HepG2 (cell line): ENCODE measurements at regions not wholly inside any gene's neighbourhood (a gene's known extent, or its start where the extent isn't known, plus 50 kb on each side); places are given as distances from the start of the nearest gene placed in this dataset.

Source experiments
- ATAC-seq: fragments of 200-7000 bp; cut with Tn5 transposase; 3 replicates; pipeline ENCODE4 v1.9.1; 2020; ENCODE audit warnings: mild to moderate bottlenecking, moderate library complexity
- BruUV-seq: library from RNA; stranded (reverse); fragments of 400-500 nt; replicated peaks from 2 replicates; lab custom pipeline; 2021; lab: Mats Ljungman, UMichigan
- CTCF ChIA-PET: fragments of 300-600 bp; formaldehyde crosslinking; extraction: SDS; loops from one replicate; lab custom pipeline; 2021; ENCODE audit warnings: low total read pairs, inconsistent platforms, low intra/inter-chr PET ratio; lab: Yijun Ruan, JAX
- POLR2A ChIA-PET: fragments of 350-600 bp; sonication (Branson Sonifier 250); formaldehyde crosslinking; loops from one replicate; lab custom pipeline; 2020; ENCODE audit warnings: antibody characterized with exemption, inconsistent platforms; lab: Yijun Ruan, JAX
- DNase-seq: peaks from one replicate; pipeline ENCODE4 v3.0.0-alpha.2; 2015; ENCODE audit warnings: low spot score
- FAIRE-seq: peaks from 3 replicates; lab custom pipeline; 2011; peaks lifted over from hg19 to GRCh38; lab: Jason Lieb, UNC
- H2AFZ ChIP-seq: one replicate; pipeline ENCODE4 v1.6.1; 2011; ENCODE audit warnings: low read length, inconsistent platforms
- H3K27ac ChIP-seq: fragments of 300-600 bp; 3 replicates; pipeline ENCODE4 v1.8.0; 2011; ENCODE audit warnings: mixed run types, mild to moderate bottlenecking, mixed read lengths, low read length, inconsistent platforms; ENCODE audit not compliant: insufficient read depth; ENCODE audit errors: extremely low read length
- H3K27me3 ChIP-seq, 2 experiments: fragments of 200-600 bp in 1 of 2; 2 replicates in 1 of 2; 3 replicates in 1 of 2; pipeline versions ENCODE4 v1.6.0 to v1.8.0; 2011; ENCODE audit warnings: low read length in 2 of 2, mild to moderate bottlenecking in 2 of 2, moderate library complexity in 2 of 2, inconsistent platforms in 1 of 2; ENCODE audit not compliant: insufficient read depth in 2 of 2, control insufficient read depth in 1 of 2
- H3K36me3 ChIP-seq, 2 experiments: fragments of 200-600 bp in 1 of 2; replicated peaks in 1 of 2; 2 replicates in 1 of 2; 3 replicates in 1 of 2; pipeline versions ENCODE4 v1.5.1 to v1.8.0; 2011; ENCODE audit warnings: low read length in 2 of 2, inconsistent platforms in 1 of 2; ENCODE audit not compliant: insufficient read depth in 2 of 2, control insufficient read depth in 1 of 2
- H3K4me1 ChIP-seq: 2 replicates; pipeline ENCODE4 v1.5.1; 2012; ENCODE audit warnings: low read length, inconsistent platforms; ENCODE audit not compliant: insufficient read depth
- H3K4me2 ChIP-seq: 2 replicates; pipeline ENCODE4 v1.6.0; 2011; ENCODE audit warnings: low read depth, low read length, inconsistent platforms
- H3K4me3 ChIP-seq, 3 experiments: fragments of 200-600 bp in 1 of 3; sonication (generic), shearing (Covaris generic) in 1 of 3; replicated peaks in 1 of 3; 2 replicates each; pipeline ENCODE4 v1.5.1; 2011 to 2016; ENCODE audit warnings: low read length in 3 of 3, inconsistent platforms in 2 of 3, low read depth in 2 of 3, mild to moderate bottlenecking in 2 of 3, control low read depth in 1 of 3, mixed read lengths in 1 of 3; ENCODE audit not compliant: insufficient read depth in 1 of 3
- H3K79me2 ChIP-seq: one replicate; pipeline ENCODE4 v1.6.1; 2011; ENCODE audit warnings: low read length, inconsistent platforms; ENCODE audit not compliant: insufficient read depth
- H3K9ac ChIP-seq: 2 replicates; pipeline ENCODE4 v1.6.0; 2011; ENCODE audit warnings: mild to moderate bottlenecking, low read depth, low read length, inconsistent platforms; ENCODE audit not compliant: insufficient read depth
- H3K9me3 ChIP-seq: 2 replicates; pipeline ENCODE4 v1.5.1; 2012; ENCODE audit warnings: mild to moderate bottlenecking, low read length
- H4K20me1 ChIP-seq: 2 replicates; pipeline ENCODE4 v1.6.0; 2011; ENCODE audit warnings: inconsistent platforms, mild to moderate bottlenecking, low read length, moderate library complexity; ENCODE audit not compliant: insufficient read depth
- ELK4 ChIP-seq: sonication (generic); formaldehyde crosslinking; IDR thresholded peaks from 2 replicates; pipeline ENCODE4 v1.9.0; 2021; ENCODE audit warnings: missing genetic modification reagents, borderline replicate concordance
- HINFP ChIP-seq: sonication (generic); formaldehyde crosslinking; IDR thresholded peaks from 2 replicates; pipeline ENCODE4 v1.4.0; 2020; ENCODE audit warnings: low read depth, mild to moderate bottlenecking, missing genetic modification reagents
- HMGA1 ChIP-seq: sonication (generic); formaldehyde crosslinking; conservative IDR thresholded peaks from 2 replicates; pipeline ENCODE4 v1.4.0; 2020; ENCODE audit warnings: missing genetic modification reagents
- KAT2B ChIP-seq: fragments of 150-350 bp; IDR thresholded peaks from 2 replicates; pipeline ENCODE4 v1.6.1; 2014; ENCODE audit warnings: low read depth, low read length, borderline replicate concordance
- KDM2A ChIP-seq: sonication (generic); formaldehyde crosslinking; IDR thresholded peaks from 2 replicates; pipeline ENCODE4 v1.4.0; 2020; ENCODE audit warnings: low read depth, missing genetic modification reagents, borderline replicate concordance
- MNT ChIP-seq: fragments of 450-650 bp; IDR thresholded peaks from 2 replicates; pipeline ENCODE4 v1.6.1; 2016
- NFKBIZ ChIP-seq: IDR thresholded peaks from 2 replicates; pipeline ENCODE4 v1.6.1; 2018; ENCODE audit warnings: missing genetic modification reagents, missing compliant biosample characterization
- ONECUT2 ChIP-seq: sonication (generic); formaldehyde crosslinking; IDR thresholded peaks from 2 replicates; pipeline ENCODE4 v1.4.0; 2020; ENCODE audit warnings: missing genetic modification reagents
- POLR2AphosphoS5 ChIP-seq: IDR thresholded peaks from 2 replicates; pipeline ENCODE4 v1.6.1; 2012; ENCODE audit warnings: low read depth, low read length
- SALL1 ChIP-seq: sonication (generic); formaldehyde crosslinking; IDR thresholded peaks from 2 replicates; pipeline ENCODE4 v1.8.0; 2022; ENCODE audit warnings: mild to moderate bottlenecking, missing genetic modification reagents
- SSRP1 ChIP-seq: IDR thresholded peaks from 2 replicates; pipeline ENCODE4 v1.6.1; 2016; ENCODE audit warnings: control low read depth
- STAT6 ChIP-seq: sonication (generic); formaldehyde crosslinking; IDR thresholded peaks from 2 replicates; pipeline ENCODE4 v1.4.0; 2020; ENCODE audit warnings: missing genetic modification reagents, mild to moderate bottlenecking, borderline replicate concordance
- ZBTB8A ChIP-seq: sonication (generic); formaldehyde crosslinking; IDR thresholded peaks from 2 replicates; pipeline ENCODE4 v1.4.0; 2020; ENCODE audit warnings: mild to moderate bottlenecking, low read depth, missing genetic modification reagents, borderline replicate concordance
- ZNF33A ChIP-seq: sonication (generic); formaldehyde crosslinking; IDR thresholded peaks from 2 replicates; pipeline ENCODE4 v1.5.1; 2020; ENCODE audit warnings: missing genetic modification reagents, mild to moderate bottlenecking, moderate library complexity, borderline replicate concordance
- ZNF362 ChIP-seq: sonication (generic); formaldehyde crosslinking; IDR thresholded peaks from 2 replicates; pipeline ENCODE4 v1.4.0; 2020; ENCODE audit warnings: missing genetic modification reagents, mild to moderate bottlenecking, borderline replicate concordance
- ZNF567 ChIP-seq: sonication (generic); formaldehyde crosslinking; IDR thresholded peaks from 2 replicates; pipeline ENCODE4 v1.8.1; 2023; ENCODE audit warnings: mild to moderate bottlenecking, missing genetic modification reagents, borderline replicate concordance
- ZNF644 ChIP-seq: IDR thresholded peaks from 2 replicates; pipeline ENCODE4 v1.6.1; 2016; ENCODE audit warnings: low read depth
- ZNF749 ChIP-seq: sonication (generic); formaldehyde crosslinking; IDR thresholded peaks from 2 replicates; pipeline ENCODE4 v1.8.0; 2022; ENCODE audit warnings: mild to moderate bottlenecking, missing genetic modification reagents, moderate library complexity, borderline replicate concordance
- WGBS: methylation state at CpG from one replicate; pipeline ENCODE4 v1.1.6; 2017; ENCODE audit warnings: low lambda C conversion rate; 5-methylcytosine and 5-hydroxymethylcytosine counted together
- in situ Hi-C: cut with HindIII; loops from 2 replicates; pipeline ENCODE4 v1.10.0; 2017; ENCODE audit warnings: low pct_unique_long_range_greater_than_20kb; ENCODE audit not compliant: extremely low pct_ligation_motif_present
- intact Hi-C: fragments of 100-400 bp; cut with micrococcal nuclease; formaldehyde crosslinking; loops from one replicate; pipeline ENCODE4 v1.10.0; 2022; ENCODE audit not compliant: unreplicated experiment

- in situ Hi-C loops, result no loop called here
- CTCF ChIA-PET, result no interaction called here
- no peak for FAIRE-seq
- TF ChIP-seq ZNF362 (CRISPR knock-in tag) (no peak), NFKBIZ (CRISPR knock-in tag) (no peak), HINFP (CRISPR knock-in tag) (no peak), MNT (no peak), POLR2AphosphoS5 (no peak), ZNF567 (no peak), SALL1 (no peak), STAT6 (CRISPR knock-in tag) (no peak), HMGA1 (CRISPR knock-in tag) (no peak), ZNF749 (CRISPR knock-in tag) (no peak), KAT2B (no peak), KDM2A (no peak), ELK4 (CRISPR knock-in tag) (no peak), ZNF33A (CRISPR knock-in tag) (no peak), ZNF644 (CRISPR knock-in tag) (no peak), ONECUT2 (CRISPR knock-in tag) (no peak), ZBTB8A (CRISPR knock-in tag) (no peak), SSRP1 (CRISPR knock-in tag) (no peak)
These were observed 133.6 kb downstream of the NPY start for GRCh38 chr7:24417526-24418120.

More at GRCh38 chr7:24417526-24418120, 133.6 kb downstream of the NPY start:
- peak; percentile 3 for DNase-seq
- no TSS peak for BruUV-seq
- Histone ChIP-seq H3K36me3 (no peaks in the 10 kb centered on the region), H3K27me3 (no peaks in the 10 kb centered on the region), H3K4me2 (no peak overlapping the region), H3K27ac (no peak overlapping the region), H3K79me2 (no peaks in the 10 kb centered on the region), H3K9me3 (peaks cover 5% of the 10 kb centered on the region; the same call in 1 of the 2 replicates), H4K20me1 (no peaks in the 10 kb centered on the region), H3K9ac (no peak overlapping the region), H3K4me3 (no peak overlapping the region), H3K4me1 (no peaks in the 10 kb centered on the region), H2AFZ (no peak overlapping the region)
- intact Hi-C loops, result no loop called here
- WGBS, result 46% methylated on average over 7 of the region's 7 CpGs
- POLR2A ChIA-PET, result no interaction called here
- no peak for ATAC-seq
